ENCODE measurements at regions not wholly inside any gene's neighbourhood (a gene's known extent, or its start where the extent isn't known, plus 50 kb on each side); places are given as distances from the start of the nearest gene placed in this dataset.

GRCh38 chr13:99861771-99862170 is 109.8 kb downstream of the ZIC5 start:
- FAIRE-seq (no peak), DNase-seq (ENCODE audit: insufficient read length, low spot score) (no peak)
- TF ChIP-seq, protein P1, sequence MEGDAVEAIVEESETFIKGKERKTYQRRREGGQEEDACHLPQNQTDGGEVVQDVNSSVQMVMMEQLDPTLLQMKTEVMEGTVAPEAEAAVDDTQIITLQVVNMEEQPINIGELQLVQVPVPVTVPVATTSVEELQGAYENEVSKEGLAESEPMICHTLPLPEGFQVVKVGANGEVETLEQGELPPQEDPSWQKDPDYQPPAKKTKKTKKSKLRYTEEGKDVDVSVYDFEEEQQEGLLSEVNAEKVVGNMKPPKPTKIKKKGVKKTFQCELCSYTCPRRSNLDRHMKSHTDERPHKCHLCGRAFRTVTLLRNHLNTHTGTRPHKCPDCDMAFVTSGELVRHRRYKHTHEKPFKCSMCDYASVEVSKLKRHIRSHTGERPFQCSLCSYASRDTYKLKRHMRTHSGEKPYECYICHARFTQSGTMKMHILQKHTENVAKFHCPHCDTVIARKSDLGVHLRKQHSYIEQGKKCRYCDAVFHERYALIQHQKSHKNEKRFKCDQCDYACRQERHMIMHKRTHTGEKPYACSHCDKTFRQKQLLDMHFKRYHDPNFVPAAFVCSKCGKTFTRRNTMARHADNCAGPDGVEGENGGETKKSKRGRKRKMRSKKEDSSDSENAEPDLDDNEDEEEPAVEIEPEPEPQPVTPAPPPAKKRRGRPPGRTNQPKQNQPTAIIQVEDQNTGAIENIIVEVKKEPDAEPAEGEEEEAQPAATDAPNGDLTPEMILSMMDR (IDR thresholded peaks at IDR 0.05; ENCODE audit: insufficient read depth, missing control alignments) = no peak

DNA sequence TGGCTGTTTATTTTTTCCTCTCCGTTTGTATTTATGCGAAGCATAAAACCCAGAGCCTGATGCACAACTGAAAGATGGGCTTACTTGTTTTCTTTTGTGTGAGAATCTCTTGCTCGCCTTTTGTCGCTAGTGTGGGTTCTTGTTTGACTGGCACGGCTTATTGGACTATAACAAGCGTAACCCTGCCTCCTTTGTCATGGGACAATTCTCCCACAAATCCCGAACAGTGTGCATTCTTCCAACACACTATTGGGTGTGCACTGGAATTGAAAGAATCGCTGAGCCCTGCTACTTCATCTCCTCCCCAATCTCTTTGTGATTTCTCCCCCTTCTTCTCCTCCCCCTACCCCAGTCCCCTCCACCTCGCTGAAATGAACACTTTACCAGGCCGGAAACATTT is 110.8 kb downstream of the ZIC5 start:
- FAIRE-seq (no peak), DNase-seq (ENCODE audit: insufficient read length, low spot score) (no peak)
- TF ChIP-seq, protein P1 (IDR thresholded peaks at IDR 0.05; ENCODE audit: insufficient read depth, missing control alignments) = no peak

- TF ChIP-seq, protein P1 (IDR thresholded peaks at IDR 0.05; ENCODE audit: insufficient read depth, missing control alignments) = no peak
- FAIRE-seq = no peak
Observed at GRCh38 chr13:99859178-99860177, 112.1 kb downstream of the ZIC5 start.

DNA sequence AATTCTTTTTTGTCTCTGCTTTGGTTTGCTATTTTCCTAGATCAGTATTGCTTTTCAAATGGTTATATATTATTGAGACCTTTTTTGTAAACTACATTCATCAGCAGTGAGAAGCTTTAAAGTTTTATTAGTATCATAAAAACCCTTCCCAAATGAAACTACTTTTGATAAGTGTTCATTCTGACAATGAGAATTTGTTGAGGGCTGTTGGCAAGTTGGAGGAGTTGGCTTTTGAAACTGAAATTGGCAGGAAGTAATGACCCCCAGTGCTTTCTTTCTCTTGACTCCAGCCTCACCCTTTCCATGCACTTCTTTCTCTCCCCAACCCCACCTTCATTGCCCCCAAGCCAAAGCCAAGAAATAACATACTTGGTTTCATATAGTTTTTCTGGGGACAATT is 113.8 kb downstream of the ZIC5 start:
- FAIRE-seq (no peak), DNase-seq (ENCODE audit: insufficient read length, low spot score) (no peak)
- TF ChIP-seq, protein P1 (IDR thresholded peaks at IDR 0.05; ENCODE audit: insufficient read depth, missing control alignments) = no peak

More at GRCh38 chr13:99859178-99860177, 112.1 kb downstream of the ZIC5 start:
- no peak for DNase-seq (ENCODE audit: insufficient read length, low spot score)

GRCh38 chr13:99855526-99856420 is 115.8 kb downstream of the ZIC5 start:
- DNase-seq (ENCODE audit: insufficient read length, low spot score) (no peak), FAIRE-seq (no peak)

DNA sequence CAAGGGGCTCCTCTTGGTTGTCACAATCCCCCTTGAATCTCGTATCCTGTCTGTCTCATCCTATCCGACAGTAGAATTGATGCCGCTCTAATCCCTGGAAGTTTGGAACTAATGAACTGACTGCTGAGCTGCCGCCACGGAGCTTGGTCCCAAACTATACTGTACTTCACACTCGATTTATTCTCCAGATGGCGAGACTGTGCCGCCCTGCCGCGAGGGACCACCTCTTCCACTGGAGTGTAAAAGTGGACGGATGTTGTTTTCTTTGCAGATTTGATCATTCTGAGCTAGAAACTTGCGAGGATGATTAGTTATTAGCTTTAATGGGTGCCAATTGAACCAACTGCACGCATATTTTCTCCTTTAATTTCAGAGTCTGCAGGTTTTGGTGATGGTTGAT is 117.2 kb downstream of the ZIC5 start:
- TF ChIP-seq, protein P1 (IDR thresholded peaks at IDR 0.05; ENCODE audit: insufficient read depth, missing control alignments) = no peak
- FAIRE-seq (no peak), DNase-seq (ENCODE audit: insufficient read length, low spot score) (no peak)

More at GRCh38 chr13:99855526-99856420, 115.8 kb downstream of the ZIC5 start:
- TF ChIP-seq, protein P1 (IDR thresholded peaks at IDR 0.05; ENCODE audit: insufficient read depth, missing control alignments) = no peak
